ENCODE measurements at regions not wholly inside any gene's neighbourhood (a gene's known extent, or its start where the extent isn't known, plus 50 kb on each side); places are given as distances from the start of the nearest gene placed in this dataset.

- no peak overlapping the region for H3K4me3 ChIP-seq
- peaks cover 8% of the 10 kb centered on the region for H3K27me3 ChIP-seq
These were observed 322.9 kb upstream of the F9 start for GRCh38 chrX:139207655-139208054.

GRCh38 chrX:139206914-139207313 lies 323.6 kb upstream of the F9 start:
- Histone ChIP-seq H3K4me1 (ENCODE audit: insufficient read depth) (no peaks in the 10 kb centered on the region), H3K9me3 (ENCODE audit: low read depth) (no peaks in the 10 kb centered on the region), H3K27me3 (peaks cover 14% of the 10 kb centered on the region), H3K27ac (no peak overlapping the region), H3K36me3 (replicated peaks; ENCODE audit: insufficient read depth, low read depth) (no peaks in the 10 kb centered on the region), H3K4me2 (no peak overlapping the region), H2AFZ (no peak overlapping the region), H3K9me2 (replicated peaks; ENCODE audit: insufficient read depth) (no peaks in the 10 kb centered on the region), H4K20me1 (ENCODE audit: insufficient read depth, poor library complexity, severe bottlenecking) (no peaks in the 10 kb centered on the region), H3K79me2 (no peaks in the 10 kb centered on the region), H3K4me3 (no peak overlapping the region)
- DNase-seq (ENCODE audit: low spot score): no peak
- TF ChIP-seq EZH2 (IDR thresholded peaks at IDR 0.05; ENCODE audit: borderline replicate concordance): no peak
- TF ChIP-seq EZH2phosphoT487 (IDR thresholded peaks at IDR 0.05; ENCODE audit: low read depth, severe bottlenecking, unreplicated experiment): no peak
- no peak for TF ChIP-seq CTCF (IDR thresholded peaks at IDR 0.05; ENCODE audit: poor library complexity)
- 36% methylated on average over 3 of the region's 3 CpGs for WGBS (ENCODE audit: low lambda C conversion rate, missing lambda C conversion rate)

More at GRCh38 chrX:139207655-139208054, 322.9 kb upstream of the F9 start:
- Histone ChIP-seq H3K9me2 (replicated peaks; ENCODE audit: insufficient read depth) (no peaks in the 10 kb centered on the region), H3K36me3 (replicated peaks; ENCODE audit: insufficient read depth, low read depth) (no peaks in the 10 kb centered on the region), H3K27ac (no peak overlapping the region), H3K4me2 (no peak overlapping the region), H2AFZ (no peak overlapping the region), H4K20me1 (ENCODE audit: insufficient read depth, poor library complexity, severe bottlenecking) (no peaks in the 10 kb centered on the region), H3K4me1 (ENCODE audit: insufficient read depth) (no peaks in the 10 kb centered on the region), H3K9me3 (ENCODE audit: low read depth) (no peaks in the 10 kb centered on the region), H3K79me2 (no peaks in the 10 kb centered on the region)
- TF ChIP-seq EZH2 (IDR thresholded peaks at IDR 0.05; ENCODE audit: borderline replicate concordance) (no peak), EZH2phosphoT487 (IDR thresholded peaks at IDR 0.05; ENCODE audit: low read depth, severe bottlenecking, unreplicated experiment) (no peak), CTCF (IDR thresholded peaks at IDR 0.05; ENCODE audit: poor library complexity) (no peak)
- no peak for DNase-seq (ENCODE audit: low spot score)

- H4K20me1 ChIP-seq (ENCODE audit: insufficient read depth, poor library complexity, severe bottlenecking): no peaks in the 10 kb centered on the region
- peaks cover 14% of the 10 kb centered on the region for H3K27me3 ChIP-seq
- H3K4me2 ChIP-seq: peak overlapping the region; percentile 79
- 26% methylated on average over 33 of the region's 58 CpGs for WGBS (ENCODE audit: low lambda C conversion rate, missing lambda C conversion rate)
- TF ChIP-seq CTCF (IDR thresholded peaks at IDR 0.05; ENCODE audit: poor library complexity): no peak
- no peak for TF ChIP-seq EZH2 (IDR thresholded peaks at IDR 0.05; ENCODE audit: borderline replicate concordance)
- no peak for TF ChIP-seq EZH2phosphoT487 (IDR thresholded peaks at IDR 0.05; ENCODE audit: low read depth, severe bottlenecking, unreplicated experiment)
- peak overlapping the region; percentile 71 for H2AFZ ChIP-seq
- no peaks in the 10 kb centered on the region for H3K79me2 ChIP-seq
- no peaks in the 10 kb centered on the region for H3K9me3 ChIP-seq (ENCODE audit: low read depth)
- peak overlapping the region; percentile 35 for H3K4me3 ChIP-seq
- H3K9me2 ChIP-seq (replicated peaks; ENCODE audit: insufficient read depth): no peaks in the 10 kb centered on the region
- H3K4me1 ChIP-seq (ENCODE audit: insufficient read depth): no peaks in the 10 kb centered on the region
- peak overlapping the region; percentile 62 for H3K27ac ChIP-seq
- no peaks in the 10 kb centered on the region for H3K36me3 ChIP-seq (replicated peaks; ENCODE audit: insufficient read depth, low read depth)
- DNase-seq (ENCODE audit: low spot score): peak; percentile 70
These were observed 325.5 kb upstream of the F9 start for GRCh38 chrX:139204898-139205667.
